ENCODE measurements at regions not wholly inside any gene's neighbourhood (a gene's known extent, or its start where the extent isn't known, plus 50 kb on each side); places are given as distances from the start of the nearest gene placed in this dataset.

DNA sequence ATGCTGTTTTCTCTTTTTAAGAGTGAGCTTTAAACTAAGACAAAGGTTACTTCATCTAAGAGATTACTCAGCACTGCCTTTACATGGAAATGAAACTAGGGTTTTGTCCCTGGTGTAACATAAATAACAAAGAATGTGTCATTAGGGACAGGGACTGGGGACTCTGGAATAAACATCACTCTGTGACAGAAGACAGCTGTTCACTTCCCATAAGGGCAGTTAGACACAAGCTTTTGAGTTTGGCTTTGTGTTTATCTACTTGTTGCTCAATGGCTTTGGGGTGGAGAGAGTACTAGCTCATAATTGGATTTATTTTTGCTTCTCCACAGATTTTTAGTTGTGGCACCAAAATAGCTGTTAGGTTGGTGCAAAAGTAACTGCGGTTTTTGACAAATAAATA is 154.5 kb downstream of the OR4C45 start:
- Histone ChIP-seq H3K4me1 (ENCODE audit: insufficient read depth) (no peaks in the 10 kb centered on the region), H3K27me3 (ENCODE audit: insufficient read depth) (no peaks in the 10 kb centered on the region), H3K4me3 (no peak overlapping the region), H3K9me2 (ENCODE audit: insufficient read depth) (no peaks in the 10 kb centered on the region), H3K36me3 (ENCODE audit: insufficient read depth) (0 out of 2 replicates have a peak, but pooled peaks cover 4% of the 10 kb centered on the region), H2AFZ (no peak overlapping the region), H4K20me1 (replicated peaks; ENCODE audit: insufficient read depth) (no peaks in the 10 kb centered on the region), H3K4me2 (no peak overlapping the region), H3K27ac (ENCODE audit: low read depth) (no peak overlapping the region), H3F3A (replicated peaks; ENCODE audit: low read depth) (no peaks in the 10 kb centered on the region), H3K79me2 (replicated peaks; ENCODE audit: insufficient read depth) (no peaks in the 10 kb centered on the region)
- no peak overlapping the region for H3K27ac Mint-ChIP-seq
- H3K36me3 Mint-ChIP-seq (ENCODE audit: low read depth) = peaks cover 28% of the 10 kb centered on the region
- no peak for DNase-seq (ENCODE audit: low spot score)
- ATAC-seq = no peak
- H3K4me1 Mint-ChIP-seq = no peaks in the 10 kb centered on the region
- no peaks in the 10 kb centered on the region for H3K27me3 Mint-ChIP-seq (ENCODE audit: insufficient read depth, low read depth, poor library complexity)
- peaks cover 91% of the 10 kb centered on the region for H3K9me3 Mint-ChIP-seq
- TF ChIP-seq ZNF331 (CRISPR knock-in tag; IDR thresholded peaks at IDR 0.05; ENCODE audit: low read depth) (no peak), POLR2AphosphoS5 (IDR thresholded peaks at IDR 0.05; ENCODE audit: low read depth) (no peak), EZH2phosphoT487 (IDR thresholded peaks at IDR 0.05; ENCODE audit: unreplicated experiment) (no peak), EZH2 (IDR thresholded peaks at IDR 0.05; ENCODE audit: low read depth, unreplicated experiment) (no peak), CREB1 (CRISPR knock-in tag; IDR thresholded peaks at IDR 0.05; ENCODE audit: low read depth) (no peak)
- TF ChIP-seq, protein P1, sequence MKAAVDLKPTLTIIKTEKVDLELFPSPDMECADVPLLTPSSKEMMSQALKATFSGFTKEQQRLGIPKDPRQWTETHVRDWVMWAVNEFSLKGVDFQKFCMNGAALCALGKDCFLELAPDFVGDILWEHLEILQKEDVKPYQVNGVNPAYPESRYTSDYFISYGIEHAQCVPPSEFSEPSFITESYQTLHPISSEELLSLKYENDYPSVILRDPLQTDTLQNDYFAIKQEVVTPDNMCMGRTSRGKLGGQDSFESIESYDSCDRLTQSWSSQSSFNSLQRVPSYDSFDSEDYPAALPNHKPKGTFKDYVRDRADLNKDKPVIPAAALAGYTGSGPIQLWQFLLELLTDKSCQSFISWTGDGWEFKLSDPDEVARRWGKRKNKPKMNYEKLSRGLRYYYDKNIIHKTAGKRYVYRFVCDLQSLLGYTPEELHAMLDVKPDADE (IDR thresholded peaks at IDR 0.05) = no peak
- TF ChIP-seq, protein P2, sequence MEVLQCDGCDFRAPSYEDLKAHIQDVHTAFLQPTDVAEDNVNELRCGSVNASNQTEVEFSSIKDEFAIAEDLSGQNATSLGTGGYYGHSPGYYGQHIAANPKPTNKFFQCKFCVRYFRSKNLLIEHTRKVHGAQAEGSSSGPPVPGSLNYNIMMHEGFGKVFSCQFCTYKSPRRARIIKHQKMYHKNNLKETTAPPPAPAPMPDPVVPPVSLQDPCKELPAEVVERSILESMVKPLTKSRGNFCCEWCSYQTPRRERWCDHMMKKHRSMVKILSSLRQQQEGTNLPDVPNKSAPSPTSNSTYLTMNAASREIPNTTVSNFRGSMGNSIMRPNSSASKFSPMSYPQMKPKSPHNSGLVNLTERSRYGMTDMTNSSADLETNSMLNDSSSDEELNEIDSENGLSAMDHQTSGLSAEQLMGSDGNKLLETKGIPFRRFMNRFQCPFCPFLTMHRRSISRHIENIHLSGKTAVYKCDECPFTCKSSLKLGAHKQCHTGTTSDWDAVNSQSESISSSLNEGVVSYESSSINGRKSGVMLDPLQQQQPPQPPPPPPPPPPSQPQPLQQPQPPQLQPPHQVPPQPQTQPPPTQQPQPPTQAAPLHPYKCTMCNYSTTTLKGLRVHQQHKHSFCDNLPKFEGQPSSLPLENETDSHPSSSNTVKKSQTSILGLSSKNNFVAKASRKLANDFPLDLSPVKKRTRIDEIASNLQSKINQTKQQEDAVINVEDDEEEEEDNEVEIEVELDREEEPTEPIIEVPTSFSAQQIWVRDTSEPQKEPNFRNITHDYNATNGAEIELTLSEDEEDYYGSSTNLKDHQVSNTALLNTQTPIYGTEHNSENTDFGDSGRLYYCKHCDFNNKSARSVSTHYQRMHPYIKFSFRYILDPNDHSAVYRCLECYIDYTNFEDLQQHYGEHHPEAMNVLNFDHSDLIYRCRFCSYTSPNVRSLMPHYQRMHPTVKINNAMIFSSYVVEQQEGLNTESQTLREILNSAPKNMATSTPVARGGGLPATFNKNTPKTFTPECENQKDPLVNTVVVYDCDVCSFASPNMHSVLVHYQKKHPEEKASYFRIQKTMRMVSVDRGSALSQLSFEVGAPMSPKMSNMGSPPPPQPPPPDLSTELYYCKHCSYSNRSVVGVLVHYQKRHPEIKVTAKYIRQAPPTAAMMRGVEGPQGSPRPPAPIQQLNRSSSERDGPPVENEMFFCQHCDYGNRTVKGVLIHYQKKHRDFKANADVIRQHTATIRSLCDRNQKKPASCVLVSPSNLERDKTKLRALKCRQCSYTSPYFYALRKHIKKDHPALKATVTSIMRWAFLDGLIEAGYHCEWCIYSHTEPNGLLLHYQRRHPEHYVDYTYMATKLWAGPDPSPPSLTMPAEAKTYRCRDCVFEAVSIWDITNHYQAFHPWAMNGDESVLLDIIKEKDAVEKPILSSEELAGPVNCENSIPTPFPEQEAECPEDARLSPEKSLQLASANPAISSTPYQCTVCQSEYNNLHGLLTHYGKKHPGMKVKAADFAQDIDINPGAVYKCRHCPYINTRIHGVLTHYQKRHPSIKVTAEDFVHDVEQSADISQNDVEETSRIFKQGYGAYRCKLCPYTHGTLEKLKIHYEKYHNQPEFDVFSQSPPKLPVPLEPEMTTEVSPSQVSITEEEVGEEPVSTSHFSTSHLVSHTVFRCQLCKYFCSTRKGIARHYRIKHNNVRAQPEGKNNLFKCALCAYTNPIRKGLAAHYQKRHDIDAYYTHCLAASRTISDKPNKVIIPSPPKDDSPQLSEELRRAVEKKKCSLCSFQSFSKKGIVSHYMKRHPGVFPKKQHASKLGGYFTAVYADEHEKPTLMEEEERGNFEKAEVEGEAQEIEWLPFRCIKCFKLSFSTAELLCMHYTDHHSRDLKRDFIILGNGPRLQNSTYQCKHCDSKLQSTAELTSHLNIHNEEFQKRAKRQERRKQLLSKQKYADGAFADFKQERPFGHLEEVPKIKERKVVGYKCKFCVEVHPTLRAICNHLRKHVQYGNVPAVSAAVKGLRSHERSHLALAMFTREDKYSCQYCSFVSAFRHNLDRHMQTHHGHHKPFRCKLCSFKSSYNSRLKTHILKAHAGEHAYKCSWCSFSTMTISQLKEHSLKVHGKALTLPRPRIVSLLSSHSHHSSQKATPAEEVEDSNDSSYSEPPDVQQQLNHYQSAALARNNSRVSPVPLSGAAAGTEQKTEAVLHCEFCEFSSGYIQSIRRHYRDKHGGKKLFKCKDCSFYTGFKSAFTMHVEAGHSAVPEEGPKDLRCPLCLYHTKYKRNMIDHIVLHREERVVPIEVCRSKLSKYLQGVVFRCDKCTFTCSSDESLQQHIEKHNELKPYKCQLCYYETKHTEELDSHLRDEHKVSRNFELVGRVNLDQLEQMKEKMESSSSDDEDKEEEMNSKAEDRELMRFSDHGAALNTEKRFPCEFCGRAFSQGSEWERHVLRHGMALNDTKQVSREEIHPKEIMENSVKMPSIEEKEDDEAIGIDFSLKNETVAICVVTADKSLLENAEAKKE (CRISPR knock-in tag; IDR thresholded peaks at IDR 0.05) = no peak
- no peak overlapping the region for H3K4me3 Mint-ChIP-seq

Measured in GM23338 (cell line).